GM23338 (cell line): ENCODE measurements at regions not wholly inside any gene's neighbourhood (a gene's known extent, or its start where the extent isn't known, plus 50 kb on each side); places are given as distances from the start of the nearest gene placed in this dataset.

Source experiments
- ATAC-seq: fragments of 200-7000 bp; cut with Tn5 transposase; 3 replicates; pipeline ENCODE4 v1.9.1; 2020
- DNase-seq: peaks from one replicate; pipeline ENCODE4 v3.0.0-alpha.2; 2015; ENCODE audit warnings: low spot score
- H2AFZ ChIP-seq: fragments of 200-600 bp; sonication (generic); 2 replicates; pipeline ENCODE4 v1.8.0; 2016; ENCODE audit warnings: antibody characterized with exemption, mild to moderate bottlenecking, moderate library complexity
- H3F3A ChIP-seq: fragments of 200-600 bp; sonication (generic); replicated peaks from 2 replicates; pipeline ENCODE4 v1.8.0; 2017; ENCODE audit warnings: antibody characterized with exemption, mixed run types, low read depth
- H3K27ac ChIP-seq: fragments of 200-600 bp; sonication (generic); 2 replicates; pipeline ENCODE4 v1.6.1; 2016; ENCODE audit warnings: low read depth
- H3K27me3 ChIP-seq: fragments of 200-600 bp; sonication (generic); 2 replicates; pipeline ENCODE4 v1.8.0; 2016; ENCODE audit warnings: mild to moderate bottlenecking, mixed run types, moderate library complexity; ENCODE audit not compliant: insufficient read depth
- H3K36me3 ChIP-seq: fragments of 200-600 bp; sonication (generic); 2 replicates; pipeline ENCODE4 v1.8.0; 2016; ENCODE audit warnings: mild to moderate bottlenecking; ENCODE audit not compliant: insufficient read depth
- H3K4me1 ChIP-seq: fragments of 200-600 bp; sonication (generic); 2 replicates; pipeline ENCODE4 v1.8.0; 2016; ENCODE audit warnings: mild to moderate bottlenecking, moderate library complexity; ENCODE audit not compliant: insufficient read depth
- H3K4me2 ChIP-seq: fragments of 200-600 bp; sonication (generic); 2 replicates; pipeline ENCODE4 v1.7.1; 2017; ENCODE audit warnings: mixed run types
- H3K4me3 ChIP-seq: fragments of 200-600 bp; sonication (generic); 2 replicates; pipeline ENCODE4 v1.6.1; 2016; ENCODE audit warnings: mixed run types
- H3K79me2 ChIP-seq: fragments of 200-600 bp; sonication (generic); replicated peaks from 2 replicates; pipeline ENCODE4 v1.8.0; 2017; ENCODE audit warnings: mild to moderate bottlenecking; ENCODE audit not compliant: insufficient read depth
- H3K9me2 ChIP-seq: fragments of 200-600 bp; sonication (generic); 2 replicates; pipeline ENCODE4 v1.8.0; 2017; ENCODE audit not compliant: insufficient read depth
- H4K20me1 ChIP-seq: fragments of 200-600 bp; sonication (generic); replicated peaks from 2 replicates; pipeline ENCODE4 v1.8.0; 2017; ENCODE audit warnings: mild to moderate bottlenecking; ENCODE audit not compliant: insufficient read depth
- H3K27ac Mint-ChIP-seq: 2 replicates; pipeline ENCODE4 v1.8.0; 2020; ENCODE audit warnings: inconsistent platforms, mild to moderate bottlenecking, moderate library complexity, mixed read lengths
- H3K27me3 Mint-ChIP-seq: 3 replicates; pipeline ENCODE4 v1.8.0; 2022; ENCODE audit warnings: low read depth, mild to moderate bottlenecking, moderate library complexity, mixed read lengths, inconsistent platforms; ENCODE audit not compliant: insufficient read depth, poor library complexity
- H3K36me3 Mint-ChIP-seq: 3 replicates; pipeline ENCODE4 v1.8.0; 2021; ENCODE audit warnings: low read depth, mild to moderate bottlenecking, inconsistent platforms, moderate library complexity, mixed read lengths
- H3K4me1 Mint-ChIP-seq: 3 replicates; pipeline ENCODE4 v1.8.0; 2020; ENCODE audit warnings: mild to moderate bottlenecking, inconsistent platforms, mixed read lengths
- H3K4me3 Mint-ChIP-seq: 3 replicates; pipeline ENCODE4 v1.8.0; 2021; ENCODE audit warnings: moderate library complexity, mild to moderate bottlenecking, inconsistent platforms, mixed read lengths
- H3K9me3 Mint-ChIP-seq: 3 replicates; pipeline ENCODE4 v1.8.0; 2020; ENCODE audit warnings: moderate library complexity, mild to moderate bottlenecking, inconsistent platforms, mixed read lengths
- CREB1 ChIP-seq: fragments of 250-450 bp; sonication (Bioruptor Pico); IDR thresholded peaks from 2 replicates; pipeline ENCODE4 v1.5.0; 2020; ENCODE audit warnings: low read depth, mild to moderate bottlenecking, moderate library complexity
- EZH2 ChIP-seq: fragments of 200-600 bp; sonication (generic); IDR thresholded peaks from one replicate; pipeline ENCODE4 v1.8.0; 2017; ENCODE audit warnings: antibody characterized with exemption, mild to moderate bottlenecking, low read depth; ENCODE audit not compliant: unreplicated experiment
- EZH2phosphoT487 ChIP-seq: fragments of 200-600 bp; sonication (generic); IDR thresholded peaks from one replicate; pipeline ENCODE4 v1.8.1; 2018; ENCODE audit warnings: antibody characterized with exemption; ENCODE audit not compliant: unreplicated experiment
- JUNB ChIP-seq: IDR thresholded peaks from one replicate; pipeline ENCODE4 v1.6.1; 2016; ENCODE audit warnings: antibody characterized with exemption; ENCODE audit not compliant: unreplicated experiment
- POLR2AphosphoS5 ChIP-seq: IDR thresholded peaks from 2 replicates; pipeline ENCODE4 v1.6.1; 2016; ENCODE audit warnings: antibody characterized with exemption, low read depth
- STAT1 ChIP-seq: IDR thresholded peaks from one replicate; pipeline ENCODE4 v1.6.1; 2016; ENCODE audit warnings: antibody characterized with exemption; ENCODE audit not compliant: unreplicated experiment
- ZNF114 ChIP-seq: fragments of 250-450 bp; sonication (Bioruptor Pico); IDR thresholded peaks from 2 replicates; pipeline ENCODE4 v1.5.0; 2020; ENCODE audit warnings: mild to moderate bottlenecking, moderate library complexity
- ZNF331 ChIP-seq: fragments of 250-450 bp; sonication (Bioruptor Pico); IDR thresholded peaks from 2 replicates; pipeline ENCODE4 v1.5.0; 2020; ENCODE audit warnings: low read depth, mild to moderate bottlenecking, moderate library complexity
- TF ChIP-seq, protein P1 (sequence below): fragments of 250-450 bp; sonication (Bioruptor Pico); IDR thresholded peaks from 2 replicates; pipeline ENCODE4 v1.5.0; 2020; ENCODE audit warnings: mild to moderate bottlenecking, moderate library complexity
- TF ChIP-seq, protein P2 (sequence below): IDR thresholded peaks from 2 replicates; pipeline ENCODE4 v1.6.1; 2016; ENCODE audit warnings: antibody characterized with exemption

DNA sequence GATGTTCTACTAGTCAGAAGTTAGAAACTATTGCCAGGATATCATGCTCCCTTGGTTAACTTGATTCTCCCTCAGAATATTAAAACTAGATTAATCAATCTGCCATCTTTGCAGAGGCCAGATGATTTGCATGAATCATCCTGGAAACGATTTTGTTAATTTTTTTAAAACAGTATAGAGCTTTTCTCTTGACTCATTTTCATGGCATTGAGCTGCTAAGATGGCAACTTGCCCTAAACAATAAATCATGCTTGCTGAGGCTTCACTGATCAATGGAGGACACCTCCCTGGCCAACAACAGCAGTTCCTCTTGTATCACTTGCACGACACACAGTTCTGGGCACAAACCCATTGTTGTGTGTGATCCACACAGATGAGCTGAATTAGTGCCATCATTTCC, 109.1 kb downstream of the COL6A6 start:
- Histone ChIP-seq H3K36me3 (no peaks in the 10 kb centered on the region), H3K4me3 (no peak overlapping the region), H2AFZ (no peak overlapping the region), H3K9me2 (peaks cover 16% of the 10 kb centered on the region; the same call in 1 of the 2 replicates), H3K27ac (no peak overlapping the region), H3K4me2 (no peak overlapping the region), H3K79me2 (no peaks in the 10 kb centered on the region), H3K27me3 (no peaks in the 10 kb centered on the region), H3K4me1 (no peaks in the 10 kb centered on the region), H3F3A (no peaks in the 10 kb centered on the region), H4K20me1 (no peaks in the 10 kb centered on the region)
- H3K27ac Mint-ChIP-seq: no peak overlapping the region
- no peaks in the 10 kb centered on the region for H3K4me1 Mint-ChIP-seq
- TF ChIP-seq ZNF331 (CRISPR knock-in tag) (no peak), EZH2phosphoT487 (no peak), ZNF114 (CRISPR knock-in tag) (no peak), JUNB (no peak), CREB1 (CRISPR knock-in tag) (no peak), STAT1 (no peak), POLR2AphosphoS5 (no peak), EZH2 (no peak)
- TF ChIP-seq, protein P1, sequence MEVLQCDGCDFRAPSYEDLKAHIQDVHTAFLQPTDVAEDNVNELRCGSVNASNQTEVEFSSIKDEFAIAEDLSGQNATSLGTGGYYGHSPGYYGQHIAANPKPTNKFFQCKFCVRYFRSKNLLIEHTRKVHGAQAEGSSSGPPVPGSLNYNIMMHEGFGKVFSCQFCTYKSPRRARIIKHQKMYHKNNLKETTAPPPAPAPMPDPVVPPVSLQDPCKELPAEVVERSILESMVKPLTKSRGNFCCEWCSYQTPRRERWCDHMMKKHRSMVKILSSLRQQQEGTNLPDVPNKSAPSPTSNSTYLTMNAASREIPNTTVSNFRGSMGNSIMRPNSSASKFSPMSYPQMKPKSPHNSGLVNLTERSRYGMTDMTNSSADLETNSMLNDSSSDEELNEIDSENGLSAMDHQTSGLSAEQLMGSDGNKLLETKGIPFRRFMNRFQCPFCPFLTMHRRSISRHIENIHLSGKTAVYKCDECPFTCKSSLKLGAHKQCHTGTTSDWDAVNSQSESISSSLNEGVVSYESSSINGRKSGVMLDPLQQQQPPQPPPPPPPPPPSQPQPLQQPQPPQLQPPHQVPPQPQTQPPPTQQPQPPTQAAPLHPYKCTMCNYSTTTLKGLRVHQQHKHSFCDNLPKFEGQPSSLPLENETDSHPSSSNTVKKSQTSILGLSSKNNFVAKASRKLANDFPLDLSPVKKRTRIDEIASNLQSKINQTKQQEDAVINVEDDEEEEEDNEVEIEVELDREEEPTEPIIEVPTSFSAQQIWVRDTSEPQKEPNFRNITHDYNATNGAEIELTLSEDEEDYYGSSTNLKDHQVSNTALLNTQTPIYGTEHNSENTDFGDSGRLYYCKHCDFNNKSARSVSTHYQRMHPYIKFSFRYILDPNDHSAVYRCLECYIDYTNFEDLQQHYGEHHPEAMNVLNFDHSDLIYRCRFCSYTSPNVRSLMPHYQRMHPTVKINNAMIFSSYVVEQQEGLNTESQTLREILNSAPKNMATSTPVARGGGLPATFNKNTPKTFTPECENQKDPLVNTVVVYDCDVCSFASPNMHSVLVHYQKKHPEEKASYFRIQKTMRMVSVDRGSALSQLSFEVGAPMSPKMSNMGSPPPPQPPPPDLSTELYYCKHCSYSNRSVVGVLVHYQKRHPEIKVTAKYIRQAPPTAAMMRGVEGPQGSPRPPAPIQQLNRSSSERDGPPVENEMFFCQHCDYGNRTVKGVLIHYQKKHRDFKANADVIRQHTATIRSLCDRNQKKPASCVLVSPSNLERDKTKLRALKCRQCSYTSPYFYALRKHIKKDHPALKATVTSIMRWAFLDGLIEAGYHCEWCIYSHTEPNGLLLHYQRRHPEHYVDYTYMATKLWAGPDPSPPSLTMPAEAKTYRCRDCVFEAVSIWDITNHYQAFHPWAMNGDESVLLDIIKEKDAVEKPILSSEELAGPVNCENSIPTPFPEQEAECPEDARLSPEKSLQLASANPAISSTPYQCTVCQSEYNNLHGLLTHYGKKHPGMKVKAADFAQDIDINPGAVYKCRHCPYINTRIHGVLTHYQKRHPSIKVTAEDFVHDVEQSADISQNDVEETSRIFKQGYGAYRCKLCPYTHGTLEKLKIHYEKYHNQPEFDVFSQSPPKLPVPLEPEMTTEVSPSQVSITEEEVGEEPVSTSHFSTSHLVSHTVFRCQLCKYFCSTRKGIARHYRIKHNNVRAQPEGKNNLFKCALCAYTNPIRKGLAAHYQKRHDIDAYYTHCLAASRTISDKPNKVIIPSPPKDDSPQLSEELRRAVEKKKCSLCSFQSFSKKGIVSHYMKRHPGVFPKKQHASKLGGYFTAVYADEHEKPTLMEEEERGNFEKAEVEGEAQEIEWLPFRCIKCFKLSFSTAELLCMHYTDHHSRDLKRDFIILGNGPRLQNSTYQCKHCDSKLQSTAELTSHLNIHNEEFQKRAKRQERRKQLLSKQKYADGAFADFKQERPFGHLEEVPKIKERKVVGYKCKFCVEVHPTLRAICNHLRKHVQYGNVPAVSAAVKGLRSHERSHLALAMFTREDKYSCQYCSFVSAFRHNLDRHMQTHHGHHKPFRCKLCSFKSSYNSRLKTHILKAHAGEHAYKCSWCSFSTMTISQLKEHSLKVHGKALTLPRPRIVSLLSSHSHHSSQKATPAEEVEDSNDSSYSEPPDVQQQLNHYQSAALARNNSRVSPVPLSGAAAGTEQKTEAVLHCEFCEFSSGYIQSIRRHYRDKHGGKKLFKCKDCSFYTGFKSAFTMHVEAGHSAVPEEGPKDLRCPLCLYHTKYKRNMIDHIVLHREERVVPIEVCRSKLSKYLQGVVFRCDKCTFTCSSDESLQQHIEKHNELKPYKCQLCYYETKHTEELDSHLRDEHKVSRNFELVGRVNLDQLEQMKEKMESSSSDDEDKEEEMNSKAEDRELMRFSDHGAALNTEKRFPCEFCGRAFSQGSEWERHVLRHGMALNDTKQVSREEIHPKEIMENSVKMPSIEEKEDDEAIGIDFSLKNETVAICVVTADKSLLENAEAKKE (CRISPR knock-in tag): no peak
- TF ChIP-seq, protein P2, sequence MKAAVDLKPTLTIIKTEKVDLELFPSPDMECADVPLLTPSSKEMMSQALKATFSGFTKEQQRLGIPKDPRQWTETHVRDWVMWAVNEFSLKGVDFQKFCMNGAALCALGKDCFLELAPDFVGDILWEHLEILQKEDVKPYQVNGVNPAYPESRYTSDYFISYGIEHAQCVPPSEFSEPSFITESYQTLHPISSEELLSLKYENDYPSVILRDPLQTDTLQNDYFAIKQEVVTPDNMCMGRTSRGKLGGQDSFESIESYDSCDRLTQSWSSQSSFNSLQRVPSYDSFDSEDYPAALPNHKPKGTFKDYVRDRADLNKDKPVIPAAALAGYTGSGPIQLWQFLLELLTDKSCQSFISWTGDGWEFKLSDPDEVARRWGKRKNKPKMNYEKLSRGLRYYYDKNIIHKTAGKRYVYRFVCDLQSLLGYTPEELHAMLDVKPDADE: no peak
- no peak for DNase-seq
- no peak for ATAC-seq
- no peaks in the 10 kb centered on the region for H3K36me3 Mint-ChIP-seq
- no peak overlapping the region for H3K4me3 Mint-ChIP-seq
- H3K9me3 Mint-ChIP-seq: no peaks in the 10 kb centered on the region
- H3K27me3 Mint-ChIP-seq: no peaks in the 10 kb centered on the region
